ENCODE measurements at regions not wholly inside any gene's neighbourhood (a gene's known extent, or its start where the extent isn't known, plus 50 kb on each side); places are given as distances from the start of the nearest gene placed in this dataset.

- in situ Hi-C loops (cut with HindIII; ENCODE audit: low sequenced_read_pairs), result no loop called here
- H3K4me3 ChIP-seq (ENCODE audit: low read depth, low read length), result no peak overlapping the region
- TF ChIP-seq, protein P1, sequence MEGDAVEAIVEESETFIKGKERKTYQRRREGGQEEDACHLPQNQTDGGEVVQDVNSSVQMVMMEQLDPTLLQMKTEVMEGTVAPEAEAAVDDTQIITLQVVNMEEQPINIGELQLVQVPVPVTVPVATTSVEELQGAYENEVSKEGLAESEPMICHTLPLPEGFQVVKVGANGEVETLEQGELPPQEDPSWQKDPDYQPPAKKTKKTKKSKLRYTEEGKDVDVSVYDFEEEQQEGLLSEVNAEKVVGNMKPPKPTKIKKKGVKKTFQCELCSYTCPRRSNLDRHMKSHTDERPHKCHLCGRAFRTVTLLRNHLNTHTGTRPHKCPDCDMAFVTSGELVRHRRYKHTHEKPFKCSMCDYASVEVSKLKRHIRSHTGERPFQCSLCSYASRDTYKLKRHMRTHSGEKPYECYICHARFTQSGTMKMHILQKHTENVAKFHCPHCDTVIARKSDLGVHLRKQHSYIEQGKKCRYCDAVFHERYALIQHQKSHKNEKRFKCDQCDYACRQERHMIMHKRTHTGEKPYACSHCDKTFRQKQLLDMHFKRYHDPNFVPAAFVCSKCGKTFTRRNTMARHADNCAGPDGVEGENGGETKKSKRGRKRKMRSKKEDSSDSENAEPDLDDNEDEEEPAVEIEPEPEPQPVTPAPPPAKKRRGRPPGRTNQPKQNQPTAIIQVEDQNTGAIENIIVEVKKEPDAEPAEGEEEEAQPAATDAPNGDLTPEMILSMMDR (IDR thresholded peaks at IDR 0.05; ENCODE audit: low read depth, low read length), result no peak
- DNase-seq (ENCODE audit: low read depth, low spot score), result no peak
Observed at GRCh38 chr15:66909381-66909890, 156.0 kb upstream of the SMAD3 start.

DNA sequence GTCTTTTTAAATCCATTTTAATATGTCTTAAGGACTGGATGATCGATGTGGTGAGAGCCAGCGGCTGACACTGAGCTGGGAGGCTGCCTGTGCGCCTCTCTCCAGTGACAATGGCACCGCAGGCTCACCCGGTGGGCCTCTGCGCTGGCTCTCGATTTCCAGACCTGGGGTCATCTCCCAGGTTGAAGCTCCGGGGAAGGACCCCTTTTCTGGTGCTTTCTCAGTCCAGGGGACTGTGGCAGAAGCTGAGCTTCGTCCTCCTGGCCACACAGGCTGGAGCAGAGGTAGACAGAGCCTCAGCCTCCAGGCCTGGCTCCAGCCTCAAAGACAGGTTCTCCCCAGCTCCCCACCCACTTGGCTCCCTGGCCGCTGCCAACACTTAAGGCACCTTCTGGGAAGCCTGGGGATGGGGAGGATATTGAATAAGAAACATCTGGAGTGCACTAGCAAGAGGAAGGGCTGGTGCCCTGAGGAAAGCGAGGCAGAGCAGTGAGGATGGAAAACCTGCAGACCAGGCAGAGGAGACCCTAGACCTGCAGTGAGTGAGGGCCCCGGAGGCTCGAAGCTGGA lies 154.2 kb upstream of the SMAD3 start:
- H3K4me3 ChIP-seq (ENCODE audit: low read depth, low read length), result no peak overlapping the region
- in situ Hi-C loops (cut with HindIII; ENCODE audit: low sequenced_read_pairs), result no loop called here
- no peak for DNase-seq (ENCODE audit: low read depth, low spot score)
- TF ChIP-seq, protein P1 (IDR thresholded peaks at IDR 0.05; ENCODE audit: low read depth, low read length), result no peak

GRCh38 chr15:66912001-66912400 lies 153.4 kb upstream of the SMAD3 start:
- in situ Hi-C loops (cut with HindIII; ENCODE audit: low sequenced_read_pairs), result no loop called here
- TF ChIP-seq, protein P1 (IDR thresholded peaks at IDR 0.05; ENCODE audit: low read depth, low read length), result no peak
- H3K4me3 ChIP-seq (ENCODE audit: low read depth, low read length), result no peak overlapping the region
- no peak for DNase-seq (ENCODE audit: low read depth, low spot score)

- TF ChIP-seq, protein P1 (IDR thresholded peaks at IDR 0.05; ENCODE audit: low read depth, low read length), result no peak
- H3K4me3 ChIP-seq (ENCODE audit: low read depth, low read length), result no peak overlapping the region
- in situ Hi-C loops (cut with HindIII; ENCODE audit: low sequenced_read_pairs), result no loop called here
- no peak for DNase-seq (ENCODE audit: low read depth, low spot score)
Observed at GRCh38 chr15:66912441-66912840, 153.0 kb upstream of the SMAD3 start.

DNA sequence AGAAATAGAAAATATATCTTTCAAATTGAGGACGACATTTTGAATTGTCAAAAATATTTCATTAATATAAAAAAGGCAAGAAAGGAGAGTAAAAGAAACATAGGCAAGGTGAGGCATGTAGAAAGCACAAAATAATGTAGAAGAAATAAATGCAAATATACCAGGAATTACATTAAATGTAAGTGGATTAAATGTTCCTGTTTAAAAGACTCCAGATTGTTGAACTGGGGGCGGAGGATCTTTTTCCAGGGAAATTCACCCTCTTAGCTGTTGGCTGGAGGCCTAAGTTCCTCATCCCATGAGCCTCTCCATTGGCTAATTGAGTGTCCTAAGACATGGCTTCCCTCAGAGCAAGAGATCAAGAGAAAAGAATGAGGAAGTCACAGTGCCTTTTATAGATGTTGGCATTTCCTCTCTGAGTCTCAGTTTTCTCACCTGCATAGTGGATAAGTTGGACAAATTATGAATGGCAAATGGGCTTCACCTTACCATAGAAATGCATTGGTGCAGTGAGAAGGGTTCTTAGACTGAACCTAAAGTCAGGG lies 147.4 kb upstream of the SMAD3 start:
- H3K4me3 ChIP-seq (ENCODE audit: low read depth, low read length), result no peak overlapping the region
- TF ChIP-seq, protein P1 (IDR thresholded peaks at IDR 0.05; ENCODE audit: low read depth, low read length), result no peak
- no peak for DNase-seq (ENCODE audit: low read depth, low spot score)
- in situ Hi-C loops (cut with HindIII; ENCODE audit: low sequenced_read_pairs), result no loop called here

DNA sequence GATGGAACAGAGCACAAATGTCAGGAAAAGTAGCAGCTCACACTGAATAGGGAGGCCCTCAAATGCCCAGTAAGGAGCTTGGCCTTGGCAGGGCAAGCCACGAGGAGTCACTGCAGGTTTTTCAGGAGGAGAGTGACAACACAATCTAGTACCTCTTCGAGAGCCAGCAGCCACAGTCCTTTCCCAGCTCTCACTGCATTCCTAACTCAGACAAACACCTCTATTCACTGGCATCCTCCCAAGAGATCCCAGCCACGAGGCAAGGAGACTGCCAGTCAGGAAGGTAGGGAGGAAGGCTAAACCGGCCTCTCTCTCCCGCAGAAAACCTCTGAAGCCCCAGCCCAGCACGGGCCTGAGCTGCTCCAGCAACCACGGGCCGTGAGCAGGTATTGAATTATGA lies 146.0 kb upstream of the SMAD3 start:
- in situ Hi-C loops (cut with HindIII; ENCODE audit: low sequenced_read_pairs), result no loop called here
- TF ChIP-seq, protein P1 (IDR thresholded peaks at IDR 0.05; ENCODE audit: low read depth, low read length), result no peak
- no peak for DNase-seq (ENCODE audit: low read depth, low spot score)
- no peak overlapping the region for H3K4me3 ChIP-seq (ENCODE audit: low read depth, low read length)

Measured in astrocyte of the spinal cord (primary cell).